PC-9 (cell line): ENCODE measurements at regions not wholly inside any gene's neighbourhood (a gene's known extent, or its start where the extent isn't known, plus 50 kb on each side); places are given as distances from the start of the nearest gene placed in this dataset.

Source experiments
- BruUV-seq: library from RNA; stranded (reverse); fragments of 400-500 nt; replicated peaks from 2 replicates; lab custom pipeline; 2021; lab: Mats Ljungman, UMichigan
- CTCF ChIA-PET: fragments of 300-600 bp; sonication (Branson Sonifier 250); formaldehyde crosslinking; loops from one replicate; lab custom pipeline; 2022; ENCODE audit warnings: antibody characterized with exemption; lab: Charles Lee
- POLR2A ChIA-PET: fragments of 300-600 bp; sonication (Branson Sonifier 250); formaldehyde crosslinking; loops from one replicate; lab custom pipeline; 2022; ENCODE audit warnings: antibody characterized with exemption; ENCODE audit not compliant: unreplicated experiment; lab: Charles Lee
- DNase-seq, 2 experiments: peaks; one replicate each; pipeline versions ENCODE4 v3.0.0 to v3.0.0-alpha.2; 2015 to 2022; ENCODE audit warnings: mixed read lengths in 1 of 2
- H2AFZ ChIP-seq: fragments of 200-600 bp; sonication (generic); 2 replicates; pipeline ENCODE4 v1.8.1; 2017; ENCODE audit warnings: antibody characterized with exemption
- H3F3A ChIP-seq: fragments of 200-600 bp; sonication (generic); 2 replicates; pipeline ENCODE4 v1.8.1; 2017; ENCODE audit warnings: antibody characterized with exemption, mild to moderate bottlenecking, low read depth; ENCODE audit not compliant: insufficient read depth
- H3K27ac ChIP-seq: fragments of 200-600 bp; sonication (generic); 2 replicates; pipeline ENCODE4 v1.6.1; 2016; ENCODE audit warnings: mixed run types
- H3K27me3 ChIP-seq: fragments of 200-600 bp; sonication (generic); 2 replicates; pipeline ENCODE4 v1.6.1; 2016; ENCODE audit warnings: low read depth, mixed run types; ENCODE audit not compliant: insufficient read depth
- H3K36me3 ChIP-seq: fragments of 200-600 bp; sonication (generic); 2 replicates; pipeline ENCODE4 v1.6.1; 2016; ENCODE audit warnings: low read depth, mixed run types
- H3K4me1 ChIP-seq: fragments of 200-600 bp; sonication (generic); replicated peaks from 2 replicates; pipeline ENCODE4 v1.6.1; 2016; ENCODE audit warnings: mixed run types; ENCODE audit not compliant: insufficient read depth
- H3K4me2 ChIP-seq: fragments of 200-600 bp; sonication (generic); 2 replicates; pipeline ENCODE4 v1.6.1; 2017; ENCODE audit warnings: mixed run types
- H3K4me3 ChIP-seq: fragments of 200-600 bp; sonication (generic); 2 replicates; pipeline ENCODE4 v1.6.1; 2016; ENCODE audit warnings: mixed run types
- H3K79me2 ChIP-seq: fragments of 200-600 bp; sonication (generic); 2 replicates; pipeline ENCODE4 v1.6.1; 2017; ENCODE audit warnings: low read depth, mixed run types
- H3K9me2 ChIP-seq: fragments of 200-600 bp; sonication (generic); 2 replicates; pipeline ENCODE4 v1.8.1; 2017; ENCODE audit warnings: mild to moderate bottlenecking; ENCODE audit not compliant: insufficient read depth
- H3K9me3 ChIP-seq: fragments of 200-600 bp; sonication (generic); 2 replicates; pipeline ENCODE4 v1.8.1; 2016; ENCODE audit warnings: low read depth; ENCODE audit not compliant: insufficient read depth
- H4K20me1 ChIP-seq: fragments of 200-600 bp; sonication (generic); 2 replicates; pipeline ENCODE4 v1.8.1; 2017; ENCODE audit not compliant: insufficient read depth
- EZH2 ChIP-seq: fragments of 200-600 bp; sonication (generic); IDR thresholded peaks from 2 replicates; pipeline ENCODE4 v1.8.0; 2017; ENCODE audit warnings: antibody characterized with exemption, low read depth
- intact Hi-C: fragments of 100-400 bp; cut with micrococcal nuclease; formaldehyde crosslinking; loops from one replicate; pipeline ENCODE4 v1.10.0; 2022; ENCODE audit not compliant: unreplicated experiment
- TF ChIP-seq, protein P1 (sequence below): fragments of 200-600 bp; sonication (generic); conservative IDR thresholded peaks from 2 replicates; pipeline ENCODE4 v1.6.1; 2017; ENCODE audit warnings: mixed run types, antibody characterized with exemption, mild to moderate bottlenecking, moderate library complexity

DNA sequence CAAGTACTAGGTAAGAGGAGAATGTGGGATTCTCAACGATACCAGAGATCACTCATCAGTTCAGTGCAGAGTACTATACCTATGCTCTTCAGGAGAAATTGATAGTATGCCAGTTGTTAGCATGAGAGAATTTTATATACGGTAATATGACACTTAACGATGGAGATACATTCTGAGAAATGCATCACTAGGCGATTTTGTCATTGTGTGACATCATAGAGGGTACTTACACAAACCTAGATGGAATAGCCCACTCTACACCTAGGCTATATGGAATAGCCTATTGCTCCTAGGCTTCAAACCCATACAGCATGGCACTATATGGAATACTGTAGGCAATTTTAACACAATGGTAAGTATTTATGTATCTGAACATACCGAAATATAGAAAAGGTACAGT, 140.2 kb downstream of the SLIT2 start:
- H3K4me3 ChIP-seq, result no peak overlapping the region
- H3F3A ChIP-seq, result no peaks in the 10 kb centered on the region
- no peaks in the 10 kb centered on the region for H3K79me2 ChIP-seq
- no peaks in the 10 kb centered on the region for H3K9me3 ChIP-seq
- H3K9me2 ChIP-seq, result no peaks in the 10 kb centered on the region
- CTCF ChIA-PET, result no interaction called here
- BruUV-seq, result no TSS peak
- no peak overlapping the region for H2AFZ ChIP-seq
- H3K27me3 ChIP-seq, result no peaks in the 10 kb centered on the region
- H4K20me1 ChIP-seq, result no peaks in the 10 kb centered on the region
- H3K4me2 ChIP-seq, result no peak overlapping the region
- no peaks in the 10 kb centered on the region for H3K4me1 ChIP-seq
- intact Hi-C loops, result no loop called here
- H3K36me3 ChIP-seq, result no peaks in the 10 kb centered on the region
- DNase-seq, result no peak
- TF ChIP-seq, protein P1, sequence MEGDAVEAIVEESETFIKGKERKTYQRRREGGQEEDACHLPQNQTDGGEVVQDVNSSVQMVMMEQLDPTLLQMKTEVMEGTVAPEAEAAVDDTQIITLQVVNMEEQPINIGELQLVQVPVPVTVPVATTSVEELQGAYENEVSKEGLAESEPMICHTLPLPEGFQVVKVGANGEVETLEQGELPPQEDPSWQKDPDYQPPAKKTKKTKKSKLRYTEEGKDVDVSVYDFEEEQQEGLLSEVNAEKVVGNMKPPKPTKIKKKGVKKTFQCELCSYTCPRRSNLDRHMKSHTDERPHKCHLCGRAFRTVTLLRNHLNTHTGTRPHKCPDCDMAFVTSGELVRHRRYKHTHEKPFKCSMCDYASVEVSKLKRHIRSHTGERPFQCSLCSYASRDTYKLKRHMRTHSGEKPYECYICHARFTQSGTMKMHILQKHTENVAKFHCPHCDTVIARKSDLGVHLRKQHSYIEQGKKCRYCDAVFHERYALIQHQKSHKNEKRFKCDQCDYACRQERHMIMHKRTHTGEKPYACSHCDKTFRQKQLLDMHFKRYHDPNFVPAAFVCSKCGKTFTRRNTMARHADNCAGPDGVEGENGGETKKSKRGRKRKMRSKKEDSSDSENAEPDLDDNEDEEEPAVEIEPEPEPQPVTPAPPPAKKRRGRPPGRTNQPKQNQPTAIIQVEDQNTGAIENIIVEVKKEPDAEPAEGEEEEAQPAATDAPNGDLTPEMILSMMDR, result no peak
- no peak for TF ChIP-seq EZH2
- POLR2A ChIA-PET, result no interaction called here
- H3K27ac ChIP-seq, result no peak overlapping the region

GRCh38 chr4:20393486-20394100, 141.9 kb downstream of the SLIT2 start:
- BruUV-seq, result no TSS peak
- H3K4me1 ChIP-seq, result no peaks in the 10 kb centered on the region
- H3K9me3 ChIP-seq, result no peaks in the 10 kb centered on the region
- H3K9me2 ChIP-seq, result no peaks in the 10 kb centered on the region
- H3K79me2 ChIP-seq, result no peaks in the 10 kb centered on the region
- no peak for DNase-seq
- no peak overlapping the region for H3K4me3 ChIP-seq
- H3K27ac ChIP-seq, result no peak overlapping the region
- TF ChIP-seq, protein P1, result no peak
- TF ChIP-seq EZH2, result no peak
- no peaks in the 10 kb centered on the region for H3F3A ChIP-seq
- ChIA-PET POLR2A (no interaction called here), CTCF (no interaction called here)
- intact Hi-C loops, result no loop called here
- H3K4me2 ChIP-seq, result no peak overlapping the region
- H3K36me3 ChIP-seq, result no peaks in the 10 kb centered on the region
- no peaks in the 10 kb centered on the region for H3K27me3 ChIP-seq
- H2AFZ ChIP-seq, result no peak overlapping the region
- H4K20me1 ChIP-seq, result no peaks in the 10 kb centered on the region

DNA sequence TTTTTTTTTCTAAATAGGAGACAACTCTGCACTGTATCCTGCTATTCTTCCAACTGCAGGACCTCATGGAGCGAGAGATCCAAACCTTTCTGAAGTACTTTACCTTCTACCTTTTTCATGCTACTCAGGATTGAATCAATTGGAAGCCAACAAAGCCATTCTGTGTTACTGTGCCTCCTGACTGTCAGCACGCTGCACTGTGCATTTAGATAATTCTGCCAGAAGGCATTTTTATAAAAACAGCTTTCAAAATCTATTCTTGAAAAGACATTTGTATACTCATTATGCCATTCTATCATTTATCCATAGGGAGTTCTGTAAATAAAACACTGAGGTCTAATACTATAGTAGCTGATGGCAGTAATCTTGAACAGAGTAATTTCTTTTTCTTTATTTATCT, 142.8 kb downstream of the SLIT2 start:
- ChIA-PET POLR2A (no interaction called here), CTCF (interaction anchor here (0.7 kb wide), 1 partner anchor 626 kb away, joined by 3 read pairs; no protein-coding TSS in a partner anchor)
- Histone ChIP-seq H3K27me3 (no peaks in the 10 kb centered on the region), H3K4me3 (no peak overlapping the region), H3K9me3 (no peaks in the 10 kb centered on the region), H3K36me3 (no peaks in the 10 kb centered on the region), H3K4me1 (no peaks in the 10 kb centered on the region), H3K9me2 (no peaks in the 10 kb centered on the region), H2AFZ (no peak overlapping the region), H4K20me1 (no peaks in the 10 kb centered on the region), H3K27ac (no peak overlapping the region), H3K4me2 (no peak overlapping the region), H3K79me2 (no peaks in the 10 kb centered on the region), H3F3A (no peaks in the 10 kb centered on the region)
- no TSS peak for BruUV-seq
- intact Hi-C loops, result no loop called here
- DNase-seq, result no peak
- no peak for TF ChIP-seq EZH2
- TF ChIP-seq, protein P1, result no peak
